ENCODE measurements at regions not wholly inside any gene's neighbourhood (a gene's known extent, or its start where the extent isn't known, plus 50 kb on each side); places are given as distances from the start of the nearest gene placed in this dataset.
A peak's percentile ranks its signal among the peaks of the same experiment; 100 is the strongest.

GRCh38 chr20:50298554-50299324 is 108.1 kb downstream of the CEBPB start:
- DNase-seq, result no peak

DNA sequence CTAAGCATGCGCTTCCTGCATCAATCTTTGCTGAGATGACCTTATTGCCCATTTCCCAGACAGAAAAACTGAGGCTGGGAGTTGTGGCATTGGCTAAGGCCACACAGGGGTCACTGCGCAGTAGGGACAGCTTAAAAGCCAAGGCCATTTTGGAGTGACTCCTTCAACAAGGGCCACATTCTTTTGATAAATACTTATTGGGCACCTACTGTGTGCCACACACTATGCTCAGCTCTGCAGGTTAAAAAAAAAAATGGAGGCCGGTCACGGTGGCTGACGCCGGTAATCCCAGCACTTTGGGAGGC is 108.6 kb downstream of the CEBPB start:
- no peak for DNase-seq

DNA sequence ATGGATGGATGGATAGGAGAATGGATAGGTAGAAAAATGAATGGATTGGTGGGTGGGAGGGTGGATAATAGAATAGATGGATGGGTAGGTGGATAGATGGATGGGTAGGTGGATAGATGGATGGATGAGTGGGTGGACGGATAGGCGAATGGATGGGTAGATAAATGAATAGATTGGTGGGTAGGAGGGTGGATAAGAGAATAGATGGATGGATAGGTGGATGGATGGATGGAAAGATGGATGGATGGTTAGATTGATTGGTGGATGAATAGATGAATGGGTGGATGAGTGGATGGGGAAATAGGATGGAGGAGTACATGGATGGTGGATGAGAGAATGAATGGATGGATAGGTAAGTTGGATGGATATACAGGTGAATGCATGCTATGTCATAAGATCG is 110.5 kb downstream of the CEBPB start:
- DNase-seq, result no peak

GRCh38 chr20:50301712-50302111 is 111.1 kb downstream of the CEBPB start:
- DNase-seq, result no peak

DNA sequence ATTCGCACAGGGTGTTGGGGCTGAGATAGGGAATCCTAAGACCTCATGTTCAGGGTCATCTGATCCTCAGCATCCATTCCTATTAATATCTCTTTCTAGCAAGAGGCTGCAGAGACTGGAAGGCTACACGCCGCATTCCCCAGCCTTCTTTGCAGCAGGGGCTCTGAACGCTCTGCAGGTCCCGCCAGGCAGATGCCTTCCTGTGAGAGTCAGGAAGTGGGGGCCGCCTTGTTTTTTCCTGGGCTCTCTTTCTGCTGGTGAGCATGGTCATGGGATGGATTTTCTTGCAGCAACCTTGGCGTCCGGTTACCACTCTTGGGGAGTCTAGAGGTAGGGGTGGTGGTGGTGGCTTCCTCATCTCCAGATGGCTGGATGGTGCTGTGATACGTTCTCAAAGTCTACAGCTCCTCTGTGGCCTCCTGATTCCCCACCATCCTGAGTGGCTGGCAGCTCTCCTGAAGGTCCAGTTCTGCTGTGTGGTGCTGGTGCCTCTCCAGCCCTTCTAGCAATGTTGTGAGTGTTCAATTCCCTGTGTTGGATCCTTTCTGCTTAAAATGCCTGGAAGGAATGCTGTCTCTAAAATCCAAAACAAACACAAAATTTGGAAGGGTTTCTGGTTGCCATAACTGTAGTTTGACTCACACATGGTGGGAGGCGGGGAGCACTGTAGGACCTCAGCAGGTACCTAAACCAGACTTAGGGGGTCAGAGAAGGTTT is 111.9 kb downstream of the CEBPB start:
- DNase-seq, result peak; percentile 34

- peak; percentile 76 for DNase-seq
These were observed 113.2 kb downstream of the CEBPB start for GRCh38 chr20:50303573-50304500.

- peak; percentile 76 for DNase-seq
These were observed 113.8 kb downstream of the CEBPB start for GRCh38 chr20:50304501-50304856.

- peak; percentile 62 for DNase-seq
These were observed 114.4 kb downstream of the CEBPB start for GRCh38 chr20:50304923-50305635.

DNA sequence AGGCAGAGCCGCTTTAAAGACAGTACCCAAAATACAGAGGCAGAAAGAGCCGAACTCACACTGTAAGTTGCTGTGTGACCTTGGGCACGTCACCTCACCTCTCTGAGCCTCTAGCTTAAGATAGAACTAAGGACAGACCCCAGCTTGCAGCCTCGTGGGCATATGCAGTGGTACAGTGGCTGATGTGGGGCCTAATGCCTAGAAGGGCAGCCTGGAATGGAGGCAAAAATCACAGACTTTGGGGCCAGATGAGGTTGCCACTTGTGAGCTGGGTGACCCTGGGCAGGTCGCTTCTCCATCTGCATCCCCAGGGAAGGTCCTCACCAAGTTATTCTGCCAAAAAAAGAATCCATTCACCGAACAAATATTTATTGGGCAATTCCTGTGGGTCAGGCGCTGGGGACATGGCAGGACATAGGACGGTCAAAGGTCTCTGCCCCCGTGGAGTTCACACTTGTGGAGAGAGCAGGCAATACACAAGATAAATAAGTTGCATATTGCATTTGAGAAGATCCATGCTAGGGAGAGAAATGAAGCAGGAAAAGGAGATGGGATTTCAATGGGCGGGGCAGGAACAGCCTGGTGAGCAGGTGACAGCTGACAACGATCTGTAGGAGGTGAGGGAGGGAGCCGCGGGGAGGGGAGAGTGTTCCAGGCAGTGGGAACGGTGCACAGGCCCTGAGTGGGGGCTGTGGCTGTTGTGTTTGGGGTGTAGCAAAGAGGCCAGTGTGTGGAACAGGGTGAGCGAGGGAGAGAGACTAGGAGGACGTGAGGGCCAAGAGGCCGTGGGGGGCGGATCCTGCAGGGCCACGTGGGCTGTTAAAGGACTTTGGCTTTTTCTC is 115.2 kb downstream of the CEBPB start:
- DNase-seq, result no peak

DNA sequence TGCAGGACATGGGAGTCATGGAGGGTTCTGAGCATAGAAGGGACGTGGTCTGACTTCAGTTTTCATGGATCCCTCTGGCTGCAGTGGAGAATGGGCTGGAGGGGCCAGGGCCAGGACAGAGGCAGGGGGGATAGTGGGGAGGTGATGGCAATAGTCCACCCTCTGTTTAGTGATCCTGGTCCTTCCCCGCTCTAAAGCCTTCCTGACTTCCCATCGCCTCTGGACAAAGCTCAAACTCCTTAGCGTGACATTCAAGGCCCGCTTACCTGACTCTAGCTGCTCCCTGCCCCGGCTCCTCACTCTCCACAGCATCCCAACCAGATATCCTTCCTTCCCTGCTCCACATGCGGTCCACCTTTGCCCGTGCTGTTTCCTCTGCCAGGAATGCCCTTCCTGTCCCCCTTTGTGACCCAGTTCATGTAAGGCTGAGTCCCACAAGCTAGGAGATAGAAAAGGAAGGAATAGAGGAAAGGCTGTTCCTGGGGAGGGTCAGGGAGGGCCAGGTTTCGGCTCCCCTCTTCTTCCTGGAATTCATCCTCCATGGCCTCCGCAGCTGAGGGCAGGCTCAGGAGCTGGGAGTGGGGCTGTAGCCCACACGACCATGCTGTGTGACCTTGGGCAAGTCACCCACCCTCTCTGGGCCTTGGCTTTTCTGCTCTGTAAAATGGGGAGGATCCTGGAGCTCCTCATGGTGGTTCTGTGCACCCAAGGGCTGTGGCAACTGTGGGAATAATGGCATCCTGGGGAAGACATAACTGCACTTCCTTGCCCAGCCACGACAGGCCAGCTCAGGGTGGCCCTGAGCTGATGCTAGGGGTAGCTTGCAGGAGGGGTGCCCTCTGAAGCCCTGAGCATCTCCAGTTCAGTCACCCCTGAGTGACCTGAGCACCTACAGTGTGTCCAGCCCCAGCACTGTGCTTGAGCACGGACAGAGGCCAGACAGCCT is 116.1 kb downstream of the CEBPB start:
- DNase-seq, result no peak

GRCh38 chr20:50308166-50308512 is 117.5 kb downstream of the CEBPB start:
- DNase-seq, result no peak

DNA sequence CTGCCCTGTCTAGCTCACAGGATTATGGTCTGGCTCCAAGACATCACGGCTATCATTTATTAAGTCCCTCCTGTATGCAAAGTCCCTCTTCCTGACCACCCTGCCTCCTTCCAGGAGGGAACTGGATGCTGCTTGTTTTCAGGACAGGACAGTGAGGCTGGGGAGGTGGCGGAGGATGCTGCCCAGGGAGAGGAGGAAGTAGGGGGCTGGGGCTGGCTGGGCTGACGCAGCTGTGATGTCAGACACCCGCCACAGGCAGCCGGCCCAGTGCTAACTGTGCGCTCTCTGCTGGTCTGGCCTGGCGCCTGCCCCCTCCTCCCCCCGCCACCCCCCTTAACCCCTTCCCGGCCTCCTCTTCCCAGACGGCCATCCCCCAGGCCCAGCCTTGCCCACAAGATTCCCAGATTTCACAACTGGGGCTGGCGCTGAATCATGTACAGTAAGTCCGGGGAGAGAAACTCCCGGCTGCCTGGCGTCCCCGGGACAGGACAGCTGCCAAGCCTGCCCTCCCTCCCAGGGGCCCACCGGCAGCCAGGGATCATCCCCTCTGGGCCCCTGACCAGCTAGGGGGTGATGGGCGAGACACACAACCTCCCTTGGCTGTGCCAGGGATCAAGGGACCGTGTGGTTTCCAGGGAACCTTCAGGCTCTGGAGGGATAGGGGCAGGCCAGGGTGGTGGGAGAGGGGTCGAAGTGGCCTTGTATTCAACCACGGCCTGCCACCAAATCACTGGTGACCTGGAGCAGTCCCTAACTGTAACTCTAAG is 118.1 kb downstream of the CEBPB start:
- peak; percentile 85 for DNase-seq

DNA sequence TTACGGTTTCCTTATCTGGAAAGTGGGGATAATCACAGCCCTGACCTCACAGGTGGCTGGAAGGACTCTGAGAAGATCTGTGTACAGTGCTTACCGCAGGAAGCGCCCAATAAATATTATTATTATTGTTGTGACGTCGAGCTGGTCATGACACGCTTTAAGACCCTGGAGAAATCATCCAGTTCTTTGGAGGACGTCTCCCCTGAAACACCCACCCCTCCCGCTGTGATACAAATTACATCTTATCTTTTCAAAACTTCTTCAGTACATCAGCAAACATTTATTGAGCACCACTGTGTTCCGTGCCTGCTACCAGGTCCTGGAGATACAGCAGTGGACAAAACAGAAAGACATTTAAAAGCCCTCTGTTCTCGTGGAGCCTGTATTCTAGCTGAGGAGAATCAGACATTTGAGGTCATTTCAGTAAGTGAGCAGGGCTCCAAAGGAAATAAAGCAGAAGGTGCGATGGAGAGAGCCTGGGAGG is 118.7 kb downstream of the CEBPB start:
- peak; percentile 37 for DNase-seq

- no peak for DNase-seq
These were observed 119.4 kb downstream of the CEBPB start for GRCh38 chr20:50309764-50310672.

GRCh38 chr20:50310673-50311051 is 120.0 kb downstream of the CEBPB start:
- DNase-seq, result no peak

GRCh38 chr20:50311308-50312001 is 120.8 kb downstream of the CEBPB start:
- no peak for DNase-seq

DNA sequence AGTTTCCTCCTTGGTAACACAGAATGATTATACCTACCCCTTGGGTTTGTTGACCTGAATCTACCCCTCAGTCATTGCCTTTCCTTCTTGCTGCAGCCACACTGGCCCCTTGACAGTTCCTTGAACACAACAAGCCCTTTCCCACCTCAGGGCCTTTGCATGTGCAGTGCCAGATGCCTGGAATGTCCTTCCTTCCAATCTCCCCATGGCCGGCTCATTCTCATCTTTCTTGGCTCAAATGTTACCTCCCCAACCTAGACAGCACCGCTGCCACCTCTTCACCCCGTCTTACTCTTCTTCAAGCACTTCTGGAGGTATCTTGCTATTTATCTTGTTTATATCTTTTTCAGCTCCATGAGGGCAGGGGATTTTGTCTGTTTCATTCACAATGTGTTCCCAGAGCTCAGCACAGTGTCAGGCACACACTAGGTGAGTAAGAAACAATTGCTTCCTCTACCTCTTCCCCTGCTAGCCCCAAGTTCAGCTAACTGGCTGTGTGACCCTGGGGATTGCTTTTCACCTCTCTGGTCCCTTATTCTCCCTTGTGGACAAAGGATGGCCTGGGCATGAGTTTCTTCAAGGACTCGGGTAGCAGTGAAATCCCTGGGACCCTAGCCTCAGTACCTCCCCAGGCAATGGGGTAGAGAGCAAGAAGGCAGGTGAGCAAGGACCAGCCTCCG is 121.5 kb downstream of the CEBPB start:
- DNase-seq, result no peak
